SK-N-SH (cell line): ENCODE measurements at regions not wholly inside any gene's neighbourhood (a gene's known extent, or its start where the extent isn't known, plus 50 kb on each side); places are given as distances from the start of the nearest gene placed in this dataset.

ENCODE experiments used
- CTCF ChIA-PET: fragments of 300-600, 350-600 bp; formaldehyde crosslinking; extraction: SDS; loops from one replicate; lab custom pipeline; 2021; lab: Yijun Ruan, JAX
- POLR2A ChIA-PET: fragments of 350-600 bp; sonication (Branson Sonifier 250); formaldehyde crosslinking; extraction: SDS; loops from one replicate; lab custom pipeline; 2020; ENCODE audit warnings: antibody characterized with exemption, inconsistent platforms; lab: Yijun Ruan, JAX
- DNase-seq: peaks from one replicate; pipeline ENCODE4 v3.0.0; 2012
- H2AFZ ChIP-seq: fragments of 200-600 bp; sonication (generic); 2 replicates; pipeline ENCODE4 v1.8.1; 2016; ENCODE audit warnings: antibody characterized with exemption, mild to moderate bottlenecking, low read depth
- H3F3A ChIP-seq: fragments of 200-600 bp; sonication (generic); replicated peaks from 2 replicates; pipeline ENCODE3; 2016; ENCODE audit warnings: antibody characterized with exemption, mild to moderate bottlenecking; ENCODE audit not compliant: insufficient read depth
- H3K27ac ChIP-seq, 2 experiments: fragments of 200-500 bp in 1 of 2; fragments of 200-600 bp in 1 of 2; sonication (Bioruptor generic) in 1 of 2; sonication (generic), shearing (Covaris generic) in 1 of 2; 2 replicates each; pipeline versions ENCODE4 v1.5.1 to v1.6.1; 2014 to 2016; ENCODE audit warnings: low read depth in 2 of 2, inconsistent platforms in 1 of 2, low read length in 1 of 2, mild to moderate bottlenecking in 1 of 2, mixed read lengths in 1 of 2
- H3K27me3 ChIP-seq: fragments of 200-600 bp; sonication (generic), shearing (Covaris generic); 2 replicates; pipeline ENCODE4 v1.6.1; 2016; ENCODE audit warnings: mixed run types; ENCODE audit not compliant: insufficient read depth
- H3K36me3 ChIP-seq, 2 experiments: fragments of 200-500 bp in 1 of 2; fragments of 200-600 bp in 1 of 2; sonication (Bioruptor generic) in 1 of 2; sonication (generic) in 1 of 2; replicated peaks in 1 of 2; 2 replicates each; pipeline versions ENCODE3 to v1.5.1; 2014 to 2016; ENCODE audit warnings: low read length in 1 of 2, mild to moderate bottlenecking in 1 of 2; ENCODE audit not compliant: insufficient read depth in 2 of 2, control insufficient read depth in 1 of 2
- H3K4me1 ChIP-seq, 2 experiments: fragments of 200-500 bp in 1 of 2; fragments of 200-600 bp in 1 of 2; sonication (Bioruptor generic) in 1 of 2; sonication (generic), shearing (Covaris generic) in 1 of 2; 2 replicates each; pipeline versions ENCODE4 v1.5.1 to v1.6.1; 2014 to 2016; ENCODE audit warnings: low read depth in 1 of 2, low read length in 1 of 2, mixed run types in 1 of 2; ENCODE audit not compliant: insufficient read depth in 2 of 2, control insufficient read depth in 1 of 2
- H3K4me2 ChIP-seq: fragments of 200-600 bp; sonication (generic), shearing (Covaris generic); 2 replicates; pipeline ENCODE4 v1.6.1; 2017; ENCODE audit warnings: mixed run types
- H3K4me3 ChIP-seq, 2 experiments: fragments of 200-500 bp in 1 of 2; fragments of 200-600 bp in 1 of 2; sonication (Bioruptor generic) in 1 of 2; sonication (generic), shearing (Covaris generic) in 1 of 2; 2 replicates each; pipeline versions ENCODE4 v1.5.1 to v1.8.1; 2014 to 2016; ENCODE audit warnings: low read depth in 2 of 2, inconsistent platforms in 1 of 2, low read length in 1 of 2, mild to moderate bottlenecking in 1 of 2, mixed read lengths in 1 of 2, moderate library complexity in 1 of 2
- H3K79me2 ChIP-seq: fragments of 200-600 bp; sonication (generic); 2 replicates; pipeline ENCODE4 v1.8.1; 2017; ENCODE audit warnings: mild to moderate bottlenecking; ENCODE audit not compliant: insufficient read depth
- H3K9ac ChIP-seq: fragments of 200-600 bp; sonication (generic); 2 replicates; pipeline ENCODE4 v1.6.1; 2017; ENCODE audit warnings: mixed run types
- H3K9me2 ChIP-seq: fragments of 200-600 bp; sonication (generic); 2 replicates; pipeline ENCODE4 v1.6.1; 2017; ENCODE audit warnings: mixed run types
- H3K9me3 ChIP-seq: fragments of 200-600 bp; sonication (generic); 2 replicates; pipeline ENCODE4 v1.6.1; 2017; ENCODE audit warnings: mixed run types, mild to moderate bottlenecking, moderate library complexity
- H4K20me1 ChIP-seq: fragments of 200-600 bp; sonication (generic); 2 replicates; pipeline ENCODE4 v1.6.1; 2017; ENCODE audit warnings: mild to moderate bottlenecking, mixed run types; ENCODE audit not compliant: insufficient read depth
- CHD2 ChIP-seq: fragments of 150-350 bp; IDR thresholded peaks from 2 replicates; pipeline ENCODE4 v1.6.1; 2018; ENCODE audit warnings: low read length; ENCODE audit not compliant: partially characterized antibody
- EP300 ChIP-seq, 2 experiments: IDR thresholded peaks; 2 replicates each; pipeline versions ENCODE4 v1.4.0 to v1.6.1; 2012; ENCODE audit warnings: borderline replicate concordance in 1 of 2, low read depth in 1 of 2, low read length in 1 of 2
- FOSL2 ChIP-seq: IDR thresholded peaks from 2 replicates; pipeline ENCODE4 v1.4.0; 2012; ENCODE audit warnings: low read depth, mild to moderate bottlenecking, moderate library complexity, borderline replicate concordance
- FOXJ3 ChIP-seq: sonication (generic); formaldehyde crosslinking; IDR thresholded peaks from 2 replicates; pipeline ENCODE4 v1.5.1; 2020; ENCODE audit warnings: mild to moderate bottlenecking, missing genetic modification reagents
- FOXM1 ChIP-seq: IDR thresholded peaks from 2 replicates; pipeline ENCODE4 v1.4.0; 2012; ENCODE audit warnings: low read depth, mild to moderate bottlenecking
- GABPA ChIP-seq: IDR thresholded peaks from 2 replicates; pipeline ENCODE4 v1.4.0; 2012; ENCODE audit warnings: low read depth, mild to moderate bottlenecking
- IRF3 ChIP-seq: fragments of 150-350 bp; IDR thresholded peaks from 2 replicates; pipeline ENCODE4 v1.6.1; 2016; ENCODE audit warnings: mild to moderate bottlenecking, low read depth, low read length
- JUND ChIP-seq: IDR thresholded peaks from 2 replicates; pipeline ENCODE4 v1.4.0; 2012
- MXI1 ChIP-seq: IDR thresholded peaks from 2 replicates; pipeline ENCODE4 v1.6.1; 2012; ENCODE audit warnings: mild to moderate bottlenecking, low read depth, low read length, improper control_type of control experiment
- NRF1 ChIP-seq: IDR thresholded peaks from 2 replicates; pipeline ENCODE4 v1.6.1; 2012; ENCODE audit warnings: low read depth, mild to moderate bottlenecking, low read length
- POLR2AphosphoS5 ChIP-seq: IDR thresholded peaks from 2 replicates; pipeline ENCODE4 v1.6.1; 2012; ENCODE audit warnings: low read depth, low read length
- RAD21 ChIP-seq: IDR thresholded peaks from 2 replicates; pipeline ENCODE4 v1.6.1; 2012; ENCODE audit warnings: mild to moderate bottlenecking, low read length
- RCOR1 ChIP-seq: fragments of 150-350 bp; IDR thresholded peaks from 2 replicates; pipeline ENCODE4 v1.6.1; 2017; ENCODE audit warnings: antibody characterized with exemption, low read length
- RXRA ChIP-seq: IDR thresholded peaks from 2 replicates; pipeline ENCODE4 v1.4.0; 2012; ENCODE audit warnings: low read depth, mild to moderate bottlenecking, borderline replicate concordance
- SIN3A ChIP-seq: IDR thresholded peaks from 2 replicates; pipeline ENCODE4 v1.6.1; 2012; ENCODE audit warnings: low read depth, mild to moderate bottlenecking, low read length, moderate library complexity, borderline replicate concordance
- SMC3 ChIP-seq: IDR thresholded peaks from 2 replicates; pipeline ENCODE4 v1.6.1; 2012; ENCODE audit warnings: low read depth, low read length, improper control_type of control experiment
- TEAD4 ChIP-seq: IDR thresholded peaks from 2 replicates; pipeline ENCODE4 v1.4.0; 2012; ENCODE audit warnings: mild to moderate bottlenecking, borderline replicate concordance; ENCODE audit not compliant: insufficient read depth
- USF2 ChIP-seq: fragments of 150-350 bp; IDR thresholded peaks from 2 replicates; pipeline ENCODE4 v1.6.1; 2017; ENCODE audit warnings: antibody characterized with exemption, low read length, low read depth, borderline replicate concordance
- WGBS: methylation state at CpG from one replicate; pipeline ENCODE4 v1.1.6; 2017; ENCODE audit warnings: low lambda C conversion rate; 5-methylcytosine and 5-hydroxymethylcytosine counted together
- TF ChIP-seq, protein P1 (sequence below): IDR thresholded peaks from 2 replicates; pipeline ENCODE4 v1.4.0; 2012; ENCODE audit warnings: low read depth, borderline replicate concordance
- TF ChIP-seq, protein P2 (sequence below): fragments of 200-600 bp; sonication (generic); IDR thresholded peaks from 2 replicates; pipeline ENCODE4 v1.6.1; 2017; ENCODE audit warnings: antibody characterized with exemption, mild to moderate bottlenecking, moderate library complexity
- TF ChIP-seq, protein P3 (sequence below): IDR thresholded peaks from 2 replicates; pipeline ENCODE4 v1.4.0; 2012; ENCODE audit warnings: low read depth, borderline replicate concordance

- CTCF ChIA-PET, result no interaction called here
- H3K36me3 ChIP-seq, result no peaks in the 10 kb centered on the region
- no peak for DNase-seq
- H3K4me3 ChIP-seq, result no peak overlapping the region
- H3K9me3 ChIP-seq, result no peaks in the 10 kb centered on the region
- H3K9me2 ChIP-seq, result no peaks in the 10 kb centered on the region
- 52% methylated on average over 3 of the region's 3 CpGs for WGBS
- TF ChIP-seq IRF3 (no peak), POLR2AphosphoS5 (no peak), MXI1 (no peak), RAD21 (no peak), JUND (no peak)
- TF ChIP-seq, protein P1, sequence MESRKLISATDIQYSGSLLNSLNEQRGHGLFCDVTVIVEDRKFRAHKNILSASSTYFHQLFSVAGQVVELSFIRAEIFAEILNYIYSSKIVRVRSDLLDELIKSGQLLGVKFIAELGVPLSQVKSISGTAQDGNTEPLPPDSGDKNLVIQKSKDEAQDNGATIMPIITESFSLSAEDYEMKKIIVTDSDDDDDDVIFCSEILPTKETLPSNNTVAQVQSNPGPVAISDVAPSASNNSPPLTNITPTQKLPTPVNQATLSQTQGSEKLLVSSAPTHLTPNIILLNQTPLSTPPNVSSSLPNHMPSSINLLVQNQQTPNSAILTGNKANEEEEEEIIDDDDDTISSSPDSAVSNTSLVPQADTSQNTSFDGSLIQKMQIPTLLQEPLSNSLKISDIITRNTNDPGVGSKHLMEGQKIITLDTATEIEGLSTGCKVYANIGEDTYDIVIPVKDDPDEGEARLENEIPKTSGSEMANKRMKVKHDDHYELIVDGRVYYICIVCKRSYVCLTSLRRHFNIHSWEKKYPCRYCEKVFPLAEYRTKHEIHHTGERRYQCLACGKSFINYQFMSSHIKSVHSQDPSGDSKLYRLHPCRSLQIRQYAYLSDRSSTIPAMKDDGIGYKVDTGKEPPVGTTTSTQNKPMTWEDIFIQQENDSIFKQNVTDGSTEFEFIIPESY, result no peak
- TF ChIP-seq, protein P2, sequence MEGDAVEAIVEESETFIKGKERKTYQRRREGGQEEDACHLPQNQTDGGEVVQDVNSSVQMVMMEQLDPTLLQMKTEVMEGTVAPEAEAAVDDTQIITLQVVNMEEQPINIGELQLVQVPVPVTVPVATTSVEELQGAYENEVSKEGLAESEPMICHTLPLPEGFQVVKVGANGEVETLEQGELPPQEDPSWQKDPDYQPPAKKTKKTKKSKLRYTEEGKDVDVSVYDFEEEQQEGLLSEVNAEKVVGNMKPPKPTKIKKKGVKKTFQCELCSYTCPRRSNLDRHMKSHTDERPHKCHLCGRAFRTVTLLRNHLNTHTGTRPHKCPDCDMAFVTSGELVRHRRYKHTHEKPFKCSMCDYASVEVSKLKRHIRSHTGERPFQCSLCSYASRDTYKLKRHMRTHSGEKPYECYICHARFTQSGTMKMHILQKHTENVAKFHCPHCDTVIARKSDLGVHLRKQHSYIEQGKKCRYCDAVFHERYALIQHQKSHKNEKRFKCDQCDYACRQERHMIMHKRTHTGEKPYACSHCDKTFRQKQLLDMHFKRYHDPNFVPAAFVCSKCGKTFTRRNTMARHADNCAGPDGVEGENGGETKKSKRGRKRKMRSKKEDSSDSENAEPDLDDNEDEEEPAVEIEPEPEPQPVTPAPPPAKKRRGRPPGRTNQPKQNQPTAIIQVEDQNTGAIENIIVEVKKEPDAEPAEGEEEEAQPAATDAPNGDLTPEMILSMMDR, result no peak
- no peak overlapping the region for H3K9ac ChIP-seq
- peaks cover 0 to 4% of the 10 kb centered on the region in 2 experiments; a peak in 1 of 4 replicates for H3K4me1 ChIP-seq
- no peak overlapping the region for H3K27ac ChIP-seq
- no peak overlapping the region for H2AFZ ChIP-seq
- H3K27me3 ChIP-seq, result no peaks in the 10 kb centered on the region
- no peaks in the 10 kb centered on the region for H4K20me1 ChIP-seq
- POLR2A ChIA-PET, result no interaction called here
- no peaks in the 10 kb centered on the region for H3F3A ChIP-seq
- no peaks in the 10 kb centered on the region for H3K79me2 ChIP-seq
- no peak overlapping the region for H3K4me2 ChIP-seq
Measured at GRCh38 chr16:65583498-65583897, 461.6 kb upstream of the CDH11 start.

DNA sequence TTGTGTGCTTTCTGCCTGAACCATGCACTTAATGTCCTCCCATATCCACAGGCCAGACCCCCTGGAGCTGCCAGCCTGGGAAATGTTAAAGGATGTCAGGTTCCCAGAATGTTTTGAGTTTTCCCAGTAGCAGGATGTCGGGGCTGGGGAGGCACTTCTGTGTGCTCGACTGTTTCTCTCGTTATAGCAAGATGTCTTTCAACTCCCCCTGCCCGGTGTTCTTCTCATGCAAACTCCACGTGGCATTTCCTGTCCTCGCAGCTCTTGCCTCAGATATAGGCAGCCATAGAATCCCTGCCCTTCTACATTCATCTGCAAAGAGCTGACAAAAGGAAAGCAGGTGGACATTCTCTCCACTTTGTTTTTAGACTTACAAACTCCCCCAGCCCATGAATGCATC lies 457.2 kb upstream of the CDH11 start:
- H3K79me2 ChIP-seq, result no peaks in the 10 kb centered on the region
- H2AFZ ChIP-seq, result no peak overlapping the region
- 59% methylated on average over 6 of the region's 6 CpGs for WGBS
- no peak for DNase-seq
- peaks cover 0 to 4% of the 10 kb centered on the region in 2 experiments; a peak in 1 of 4 replicates for H3K4me1 ChIP-seq
- H3K9me3 ChIP-seq, result no peaks in the 10 kb centered on the region
- no peak overlapping the region for H3K4me3 ChIP-seq
- no peak overlapping the region for H3K4me2 ChIP-seq
- no peaks in the 10 kb centered on the region for H3K27me3 ChIP-seq
- ChIA-PET POLR2A (no interaction called here), CTCF (no interaction called here)
- H3K27ac ChIP-seq, result no peak overlapping the region
- no peaks in the 10 kb centered on the region for H3F3A ChIP-seq
- no peaks in the 10 kb centered on the region for H4K20me1 ChIP-seq
- no peaks in the 10 kb centered on the region for H3K9me2 ChIP-seq
- H3K36me3 ChIP-seq, result no peaks in the 10 kb centered on the region
- H3K9ac ChIP-seq, result no peak overlapping the region
- TF ChIP-seq SIN3A, result no peak
- TF ChIP-seq GABPA, result no peak
- TF ChIP-seq IRF3, result no peak
- no peak for TF ChIP-seq SMC3
- TF ChIP-seq RXRA, result no peak
- no peak for TF ChIP-seq RCOR1
- TF ChIP-seq, protein P3, sequence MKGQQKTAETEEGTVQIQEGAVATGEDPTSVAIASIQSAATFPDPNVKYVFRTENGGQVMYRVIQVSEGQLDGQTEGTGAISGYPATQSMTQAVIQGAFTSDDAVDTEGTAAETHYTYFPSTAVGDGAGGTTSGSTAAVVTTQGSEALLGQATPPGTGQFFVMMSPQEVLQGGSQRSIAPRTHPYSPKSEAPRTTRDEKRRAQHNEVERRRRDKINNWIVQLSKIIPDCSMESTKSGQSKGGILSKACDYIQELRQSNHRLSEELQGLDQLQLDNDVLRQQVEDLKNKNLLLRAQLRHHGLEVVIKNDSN, result no peak
- TF ChIP-seq NRF1, result no peak
- TF ChIP-seq FOXJ3 (CRISPR knock-in tag), result no peak
- no peak for TF ChIP-seq TEAD4
- TF ChIP-seq CHD2, result no peak
- no peak for TF ChIP-seq FOSL2
- no peak for TF ChIP-seq FOXM1
- TF ChIP-seq POLR2AphosphoS5, result no peak
- no peak for TF ChIP-seq EP300 (IDR thresholded peaks at IDR 0.05; ENCODE audit: borderline replicate concordance in 1 of 2, low read depth in 1 of 2, low read length in 1 of 2)
- TF ChIP-seq USF2, result no peak
